ENCODE measurements at regions not wholly inside any gene's neighbourhood (a gene's known extent, or its start where the extent isn't known, plus 50 kb on each side); places are given as distances from the start of the nearest gene placed in this dataset.

DNA sequence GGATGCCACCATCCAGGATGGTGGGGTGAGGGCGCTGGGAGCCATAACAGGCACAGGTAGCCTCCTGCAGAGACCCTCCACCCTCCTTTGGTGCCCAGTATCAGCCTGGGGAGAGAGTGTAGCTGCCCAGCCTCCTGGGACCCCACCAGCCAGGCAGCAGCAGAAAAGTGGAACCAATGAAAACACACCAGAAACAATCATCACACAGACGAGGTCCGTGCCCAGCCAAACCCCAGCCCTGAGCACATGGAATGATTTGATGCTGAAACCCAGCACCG is 285.1 kb downstream of the PTPRU start:
- H3K27ac ChIP-seq: no peak overlapping the region
- H3K9me3 ChIP-seq: no peaks in the 10 kb centered on the region
- no peak overlapping the region for H3K4me3 ChIP-seq
- H3K36me3 ChIP-seq: no peaks in the 10 kb centered on the region
- intact Hi-C loops (cut with DNase I; ENCODE audit: low total_unique reads): no loop called here
- no peaks in the 10 kb centered on the region for H3K4me1 ChIP-seq
- TF ChIP-seq, protein P1, sequence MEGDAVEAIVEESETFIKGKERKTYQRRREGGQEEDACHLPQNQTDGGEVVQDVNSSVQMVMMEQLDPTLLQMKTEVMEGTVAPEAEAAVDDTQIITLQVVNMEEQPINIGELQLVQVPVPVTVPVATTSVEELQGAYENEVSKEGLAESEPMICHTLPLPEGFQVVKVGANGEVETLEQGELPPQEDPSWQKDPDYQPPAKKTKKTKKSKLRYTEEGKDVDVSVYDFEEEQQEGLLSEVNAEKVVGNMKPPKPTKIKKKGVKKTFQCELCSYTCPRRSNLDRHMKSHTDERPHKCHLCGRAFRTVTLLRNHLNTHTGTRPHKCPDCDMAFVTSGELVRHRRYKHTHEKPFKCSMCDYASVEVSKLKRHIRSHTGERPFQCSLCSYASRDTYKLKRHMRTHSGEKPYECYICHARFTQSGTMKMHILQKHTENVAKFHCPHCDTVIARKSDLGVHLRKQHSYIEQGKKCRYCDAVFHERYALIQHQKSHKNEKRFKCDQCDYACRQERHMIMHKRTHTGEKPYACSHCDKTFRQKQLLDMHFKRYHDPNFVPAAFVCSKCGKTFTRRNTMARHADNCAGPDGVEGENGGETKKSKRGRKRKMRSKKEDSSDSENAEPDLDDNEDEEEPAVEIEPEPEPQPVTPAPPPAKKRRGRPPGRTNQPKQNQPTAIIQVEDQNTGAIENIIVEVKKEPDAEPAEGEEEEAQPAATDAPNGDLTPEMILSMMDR (IDR thresholded peaks at IDR 0.05): no peak
- no peak for DNase-seq
- peaks cover 0 to 64% of the 10 kb centered on the region in 2 donors for H3K27me3 ChIP-seq

GRCh38 chr1:29520571-29521437 is 284.5 kb downstream of the PTPRU start:
- Histone ChIP-seq H3K9me3 (no peaks in the 10 kb centered on the region), H3K27me3 (peaks cover 0 to 61% of the 10 kb centered on the region in 2 donors), H3K4me1 (no peaks in the 10 kb centered on the region), H3K4me3 (no peak overlapping the region), H3K27ac (no peak overlapping the region), H3K36me3 (no peaks in the 10 kb centered on the region)
- DNase-seq: peak; percentile 6 to 46
- intact Hi-C loops (cut with DNase I; ENCODE audit: low total_unique reads): no loop called here
- TF ChIP-seq, protein P1 (IDR thresholded peaks at IDR 0.05): no peak

DNA sequence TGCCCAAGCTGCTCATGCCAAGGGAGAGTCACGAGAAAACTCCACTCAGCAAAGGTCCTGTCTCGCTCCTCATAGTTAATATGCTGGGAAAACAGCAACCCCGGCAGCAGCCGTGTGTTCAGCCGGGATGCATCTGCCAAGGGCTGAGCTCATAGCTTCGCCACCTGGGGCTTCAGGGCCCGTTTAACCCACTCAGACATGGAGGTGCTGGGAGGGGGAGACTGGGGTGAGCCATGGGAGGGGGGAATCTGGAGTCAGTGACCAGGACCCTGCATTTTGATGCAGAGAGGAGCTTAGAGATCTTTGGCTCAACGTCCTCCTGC is 283.4 kb downstream of the PTPRU start:
- no peaks in the 10 kb centered on the region for H3K9me3 ChIP-seq
- intact Hi-C loops (cut with DNase I; ENCODE audit: low total_unique reads): no loop called here
- no peaks in the 10 kb centered on the region for H3K36me3 ChIP-seq
- no peaks in the 10 kb centered on the region for H3K4me1 ChIP-seq
- no peak overlapping the region for H3K4me3 ChIP-seq
- DNase-seq: no peak
- peaks cover 0 to 61% of the 10 kb centered on the region in 2 donors for H3K27me3 ChIP-seq
- no peak overlapping the region for H3K27ac ChIP-seq
- TF ChIP-seq, protein P1 (IDR thresholded peaks at IDR 0.05): no peak

DNA sequence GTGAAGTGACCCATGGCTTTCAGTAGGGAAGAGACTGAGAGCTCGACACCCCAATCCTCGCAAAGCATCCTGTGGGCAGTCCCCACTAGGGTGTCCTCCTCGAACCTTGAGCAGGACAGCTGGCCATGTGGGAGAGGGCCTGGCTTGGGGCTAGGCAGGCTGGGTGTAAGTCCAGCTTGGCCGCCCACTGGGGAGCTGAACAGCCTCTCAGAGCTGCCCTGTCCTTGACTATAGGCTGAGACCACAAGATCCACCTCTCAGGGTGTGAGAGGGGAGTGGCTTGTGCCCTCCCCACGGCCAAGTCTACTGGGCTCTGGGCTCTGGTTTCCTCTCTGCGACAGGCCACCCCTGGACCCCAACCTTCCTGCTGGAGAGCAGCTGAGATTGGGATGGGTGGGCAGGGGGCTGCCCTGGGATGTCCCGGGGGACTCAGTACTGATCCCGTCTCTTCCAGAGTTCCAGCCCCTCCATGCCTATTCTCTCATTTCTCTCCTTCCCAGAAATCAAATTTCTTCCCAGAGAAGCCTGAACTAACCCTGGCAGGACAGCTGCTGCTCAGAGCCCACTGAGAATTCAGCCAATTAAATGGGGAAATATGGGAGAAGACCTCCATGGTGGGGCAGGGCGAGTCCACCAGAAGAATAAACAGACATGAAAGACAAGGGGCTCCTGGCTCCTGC is 282.9 kb downstream of the PTPRU start:
- DNase-seq: peak in 1 of 2 donors; percentile 52
- intact Hi-C loops (cut with DNase I; ENCODE audit: low total_unique reads): no loop called here
- no peaks in the 10 kb centered on the region for H3K9me3 ChIP-seq
- TF ChIP-seq, protein P1 (IDR thresholded peaks at IDR 0.05): no peak
- H3K27ac ChIP-seq: no peak overlapping the region
- H3K4me1 ChIP-seq: no peaks in the 10 kb centered on the region
- H3K36me3 ChIP-seq: no peaks in the 10 kb centered on the region
- H3K27me3 ChIP-seq: peaks cover 0 to 56% of the 10 kb centered on the region in 2 donors
- H3K4me3 ChIP-seq: no peak overlapping the region

GRCh38 chr1:29518183-29518835 is 282.0 kb downstream of the PTPRU start:
- Histone ChIP-seq H3K27ac (no peak overlapping the region), H3K9me3 (no peaks in the 10 kb centered on the region), H3K36me3 (no peaks in the 10 kb centered on the region), H3K27me3 (peaks cover 0 to 55% of the 10 kb centered on the region in 2 donors), H3K4me3 (no peak overlapping the region), H3K4me1 (no peaks in the 10 kb centered on the region)
- peak in 1 of 2 donors; percentile 16 for DNase-seq
- intact Hi-C loops (cut with DNase I; ENCODE audit: low total_unique reads): no loop called here
- TF ChIP-seq, protein P1 (IDR thresholded peaks at IDR 0.05): no peak

All from tibial artery (tissue), 4 donors.